Ovary (tissue), 3 donors: ENCODE measurements at regions not wholly inside any gene's neighbourhood (a gene's known extent, or its start where the extent isn't known, plus 50 kb on each side); places are given as distances from the start of the nearest gene placed in this dataset.

Source experiments
- EP300 ChIP-seq: sonication (generic); formaldehyde crosslinking; IDR thresholded peaks from one replicate; pipeline ENCODE4 v1.6.1; 2017; ENCODE audit warnings: antibody characterized with exemption
- POLR2A ChIP-seq: fragments of 450-650 bp; IDR thresholded peaks from one replicate; pipeline ENCODE4 v1.6.1; 2017; ENCODE audit warnings: antibody characterized with exemption, mild to moderate bottlenecking, moderate library complexity
- TF ChIP-seq, protein P1 (sequence below), 3 donors: fragments of 450-650 bp in 2 of 3; fragments of 200-600 bp in 1 of 3; IDR thresholded peaks; one replicate each; pipeline versions ENCODE4 v1.5.1 to v1.8.0; 2016 to 2022; ENCODE audit warnings: antibody characterized with exemption in 3 of 3, mild to moderate bottlenecking in 1 of 3
- donor health status: DM: no; HTN: no; CAD: no.

DNA sequence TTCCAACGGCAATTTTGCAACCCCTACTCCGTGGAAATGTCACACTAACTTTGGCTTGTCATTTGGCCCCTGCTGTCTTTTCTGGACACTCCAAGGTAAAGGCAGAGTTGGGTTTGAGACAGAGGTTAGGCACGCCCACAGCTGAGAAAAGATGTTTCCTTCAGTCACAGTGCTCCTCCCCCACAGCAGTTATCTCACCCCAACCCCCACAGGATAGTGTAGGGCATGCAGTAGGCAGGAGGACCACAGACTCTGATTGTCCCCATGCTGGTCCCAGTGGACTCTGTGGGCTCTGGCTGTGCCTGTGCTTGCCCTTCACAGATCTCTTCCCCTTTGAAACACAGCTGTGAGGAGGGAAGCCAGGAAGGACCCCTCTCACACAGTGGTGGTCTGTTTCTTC is 124.0 kb upstream of the CARMIL1 start:
- TF ChIP-seq, protein P1, sequence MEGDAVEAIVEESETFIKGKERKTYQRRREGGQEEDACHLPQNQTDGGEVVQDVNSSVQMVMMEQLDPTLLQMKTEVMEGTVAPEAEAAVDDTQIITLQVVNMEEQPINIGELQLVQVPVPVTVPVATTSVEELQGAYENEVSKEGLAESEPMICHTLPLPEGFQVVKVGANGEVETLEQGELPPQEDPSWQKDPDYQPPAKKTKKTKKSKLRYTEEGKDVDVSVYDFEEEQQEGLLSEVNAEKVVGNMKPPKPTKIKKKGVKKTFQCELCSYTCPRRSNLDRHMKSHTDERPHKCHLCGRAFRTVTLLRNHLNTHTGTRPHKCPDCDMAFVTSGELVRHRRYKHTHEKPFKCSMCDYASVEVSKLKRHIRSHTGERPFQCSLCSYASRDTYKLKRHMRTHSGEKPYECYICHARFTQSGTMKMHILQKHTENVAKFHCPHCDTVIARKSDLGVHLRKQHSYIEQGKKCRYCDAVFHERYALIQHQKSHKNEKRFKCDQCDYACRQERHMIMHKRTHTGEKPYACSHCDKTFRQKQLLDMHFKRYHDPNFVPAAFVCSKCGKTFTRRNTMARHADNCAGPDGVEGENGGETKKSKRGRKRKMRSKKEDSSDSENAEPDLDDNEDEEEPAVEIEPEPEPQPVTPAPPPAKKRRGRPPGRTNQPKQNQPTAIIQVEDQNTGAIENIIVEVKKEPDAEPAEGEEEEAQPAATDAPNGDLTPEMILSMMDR (IDR thresholded peaks at IDR 0.05): no peak
- TF ChIP-seq POLR2A (no peak), EP300 (no peak)
